ENCODE measurements at regions not wholly inside any gene's neighbourhood (a gene's known extent, or its start where the extent isn't known, plus 50 kb on each side); places are given as distances from the start of the nearest gene placed in this dataset.

DNA sequence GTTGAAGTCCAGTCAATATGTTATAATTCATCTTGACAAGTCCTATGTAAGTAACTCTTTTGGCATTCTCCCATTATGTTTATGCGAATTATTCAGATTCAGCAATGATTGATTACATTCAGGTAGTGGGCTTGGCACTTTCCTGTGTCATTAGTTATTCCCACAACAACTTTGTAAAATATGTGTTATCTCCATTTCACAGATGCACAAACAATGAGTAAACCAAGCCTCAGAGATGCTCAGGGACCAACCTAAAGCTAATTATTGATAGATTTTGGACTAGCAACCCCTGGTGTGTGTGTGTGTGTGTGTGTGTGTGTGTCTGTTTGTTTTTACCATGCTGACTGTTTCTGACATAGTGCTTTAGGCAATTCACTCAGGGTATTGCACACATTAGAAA, 371.1 kb upstream of the C1orf87 start:
- Histone ChIP-seq H3K4me1 (no peaks in the 10 kb centered on the region), H3K9me3 (peaks cover 0 to 14% (median 0%) of the 10 kb centered on the region in 12 donors), H3K36me3 (no peaks in the 10 kb centered on the region), H3K27me3 (no peaks in the 10 kb centered on the region), H3K4me3 (no peak overlapping the region), H3K27ac (no peak overlapping the region)
- ATAC-seq (no peak), DNase-seq (no peak)
- no peak for TF ChIP-seq POLR2A (IDR thresholded peaks at IDR 0.05)
- TF ChIP-seq, protein P1, sequence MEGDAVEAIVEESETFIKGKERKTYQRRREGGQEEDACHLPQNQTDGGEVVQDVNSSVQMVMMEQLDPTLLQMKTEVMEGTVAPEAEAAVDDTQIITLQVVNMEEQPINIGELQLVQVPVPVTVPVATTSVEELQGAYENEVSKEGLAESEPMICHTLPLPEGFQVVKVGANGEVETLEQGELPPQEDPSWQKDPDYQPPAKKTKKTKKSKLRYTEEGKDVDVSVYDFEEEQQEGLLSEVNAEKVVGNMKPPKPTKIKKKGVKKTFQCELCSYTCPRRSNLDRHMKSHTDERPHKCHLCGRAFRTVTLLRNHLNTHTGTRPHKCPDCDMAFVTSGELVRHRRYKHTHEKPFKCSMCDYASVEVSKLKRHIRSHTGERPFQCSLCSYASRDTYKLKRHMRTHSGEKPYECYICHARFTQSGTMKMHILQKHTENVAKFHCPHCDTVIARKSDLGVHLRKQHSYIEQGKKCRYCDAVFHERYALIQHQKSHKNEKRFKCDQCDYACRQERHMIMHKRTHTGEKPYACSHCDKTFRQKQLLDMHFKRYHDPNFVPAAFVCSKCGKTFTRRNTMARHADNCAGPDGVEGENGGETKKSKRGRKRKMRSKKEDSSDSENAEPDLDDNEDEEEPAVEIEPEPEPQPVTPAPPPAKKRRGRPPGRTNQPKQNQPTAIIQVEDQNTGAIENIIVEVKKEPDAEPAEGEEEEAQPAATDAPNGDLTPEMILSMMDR (IDR thresholded peaks at IDR 0.05), result no peak
- WGBS, 4 donors, result 83 to 97% (median 90%) methylated on average over 1 of the region's 1 CpG
- intact Hi-C loops (cut with DNase I), result no loop called here

DNA sequence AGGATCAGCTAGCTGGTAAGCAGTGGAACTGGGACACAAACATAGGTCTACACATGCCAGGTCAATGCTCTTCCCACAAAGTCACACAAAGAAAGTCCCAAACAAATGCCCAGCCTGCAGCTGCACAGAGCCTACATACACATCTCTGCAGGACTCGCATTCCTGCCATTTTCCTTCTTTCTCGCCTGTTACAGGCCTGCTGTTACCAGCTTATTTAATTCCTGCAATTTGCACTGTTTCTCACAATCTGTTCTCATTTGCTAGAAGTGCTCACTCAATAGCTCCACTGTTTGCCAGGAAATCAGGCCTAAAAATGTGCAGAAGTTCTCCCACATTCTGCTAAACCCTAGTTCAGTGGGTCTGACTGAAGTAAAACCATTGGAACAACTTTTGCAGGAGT, 362.6 kb upstream of the C1orf87 start:
- Histone ChIP-seq H3K9me3 (peaks cover 0 to 3% (median 0%) of the 10 kb centered on the region in 12 donors), H3K4me3 (no peak overlapping the region), H3K36me3 (no peaks in the 10 kb centered on the region), H3K4me1 (no peaks in the 10 kb centered on the region), H3K27ac (no peak overlapping the region), H3K27me3 (peaks cover 0 to 4% (median 0%) of the 10 kb centered on the region in 9 donors)
- DNase-seq (no peak), ATAC-seq (no peak)
- intact Hi-C loops (cut with DNase I), result no loop called here
- WGBS, 4 donors, result 71 to 83% (median 76%) methylated on average over 2 of the region's 2 CpGs
- TF ChIP-seq, protein P1 (IDR thresholded peaks at IDR 0.05), result no peak
- TF ChIP-seq POLR2A (IDR thresholded peaks at IDR 0.05), result no peak

DNA sequence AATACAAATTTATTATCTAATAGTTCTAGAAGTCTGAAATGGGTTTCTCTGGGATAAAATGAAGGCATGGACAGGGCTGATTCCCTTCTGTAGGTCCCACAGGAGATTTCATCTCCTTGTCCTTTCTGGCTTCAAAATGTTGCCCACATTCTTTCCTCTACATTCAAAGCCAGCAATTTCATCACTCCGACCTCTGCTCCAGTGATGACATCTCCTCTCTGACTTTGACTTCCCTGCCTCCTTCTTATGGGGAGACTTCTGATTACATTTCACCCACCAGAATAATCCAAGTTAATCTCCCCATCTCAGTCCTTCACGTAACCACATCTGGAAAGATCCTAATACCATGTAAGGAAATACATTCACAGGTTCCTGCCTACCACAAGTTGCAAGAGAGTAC, 358.0 kb upstream of the C1orf87 start:
- TF ChIP-seq, protein P1 (IDR thresholded peaks at IDR 0.05), result no peak
- TF ChIP-seq POLR2A (IDR thresholded peaks at IDR 0.05), result no peak
- WGBS, 4 donors, result 79 to 83% (median 81%) methylated on average over 2 of the region's 2 CpGs
- H3K4me1 ChIP-seq, result no peaks in the 10 kb centered on the region
- no peak overlapping the region for H3K4me3 ChIP-seq
- intact Hi-C loops (cut with DNase I), result no loop called here
- DNase-seq (no peak), ATAC-seq (no peak)
- H3K36me3 ChIP-seq, result no peaks in the 10 kb centered on the region
- H3K9me3 ChIP-seq, result peaks cover 0 to 2% (median 0%) of the 10 kb centered on the region in 12 donors
- H3K27ac ChIP-seq, result no peak overlapping the region
- peaks cover 0 to 4% (median 0%) of the 10 kb centered on the region in 9 donors for H3K27me3 ChIP-seq

DNA sequence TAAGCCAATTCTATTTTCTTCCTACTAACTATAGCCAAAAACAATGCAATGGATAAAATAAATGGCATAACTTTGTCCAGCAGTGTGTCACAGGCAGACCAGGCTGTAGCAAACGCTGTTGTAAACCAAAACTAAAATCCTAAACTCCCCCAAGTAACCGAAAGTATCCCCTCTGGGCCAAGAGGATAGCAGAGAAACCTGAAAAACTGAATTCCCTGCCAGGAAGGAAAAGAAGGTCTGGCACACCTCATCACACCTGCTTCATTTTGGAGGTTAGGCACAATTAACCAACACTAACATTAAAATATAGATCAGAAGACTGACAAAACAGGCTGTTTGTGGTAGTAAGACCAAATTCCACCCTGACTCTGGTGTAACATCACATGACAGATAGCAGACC, 356.8 kb upstream of the C1orf87 start:
- no peak for DNase-seq
- TF ChIP-seq, protein P1 (IDR thresholded peaks at IDR 0.05), result no peak
- TF ChIP-seq POLR2A (IDR thresholded peaks at IDR 0.05), result no peak
- no peak overlapping the region for H3K27ac ChIP-seq
- ATAC-seq, result no peak
- H3K4me3 ChIP-seq, result no peak overlapping the region
- peaks cover 0 to 2% (median 0%) of the 10 kb centered on the region in 12 donors for H3K9me3 ChIP-seq
- no peaks in the 10 kb centered on the region for H3K4me1 ChIP-seq
- WGBS, 4 donors, result 76 to 89% (median 80%) methylated on average over 2 of the region's 2 CpGs
- H3K36me3 ChIP-seq, result no peaks in the 10 kb centered on the region
- peaks cover 0 to 4% (median 0%) of the 10 kb centered on the region in 9 donors for H3K27me3 ChIP-seq
- intact Hi-C loops (cut with DNase I), result no loop called here
